ENCODE measurements at regions not wholly inside any gene's neighbourhood (a gene's known extent, or its start where the extent isn't known, plus 50 kb on each side); places are given as distances from the start of the nearest gene placed in this dataset.

- DNase-seq, result no peak
Measured at GRCh38 chr6:145374570-145374969, 360.8 kb downstream of the EPM2A start.

- no peak for DNase-seq
Measured at GRCh38 chr6:145375502-145375901, 359.8 kb downstream of the EPM2A start.

GRCh38 chr6:145380186-145380585 is 355.1 kb downstream of the EPM2A start:
- DNase-seq, result no peak

- DNase-seq, result no peak
Measured at GRCh38 chr6:145381941-145382340, 353.4 kb downstream of the EPM2A start.

DNA sequence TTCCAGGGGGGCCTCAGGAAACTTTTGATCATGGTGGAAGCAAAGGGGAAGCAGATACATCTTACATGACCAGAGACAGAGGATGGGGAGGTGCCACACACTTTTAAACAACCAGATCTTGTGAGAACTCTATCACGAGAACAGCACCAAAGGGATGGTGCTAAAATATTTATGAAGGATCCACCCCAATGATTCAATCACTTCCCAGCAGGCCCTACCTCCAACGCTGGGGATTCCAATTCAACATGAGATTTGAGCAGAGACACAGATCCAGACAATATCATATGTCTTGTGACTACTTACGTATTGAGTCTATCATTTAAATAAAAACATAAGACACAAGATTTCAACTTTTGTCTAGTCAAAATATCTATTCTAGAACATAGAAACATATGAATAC is 351.9 kb downstream of the EPM2A start:
- DNase-seq, result no peak

DNA sequence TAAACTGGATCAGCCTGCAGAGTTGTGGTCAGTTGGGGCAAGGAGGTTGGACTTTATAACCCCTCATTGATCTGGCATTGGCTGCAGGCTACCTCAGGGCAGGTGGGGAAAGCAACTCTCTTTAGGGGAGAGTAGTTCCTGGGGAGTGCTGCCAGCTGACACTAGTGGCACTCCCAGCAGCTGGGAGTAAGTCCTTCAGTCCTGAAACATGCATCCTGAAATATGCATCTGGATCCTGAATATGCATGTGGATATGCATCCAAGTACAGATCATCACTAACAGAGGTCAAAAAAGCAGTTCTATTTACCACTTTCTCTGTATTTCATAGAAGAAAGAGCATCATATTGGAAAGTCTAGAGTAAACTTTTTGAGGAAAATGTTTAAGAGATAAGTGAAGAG is 350.8 kb downstream of the EPM2A start:
- no peak for DNase-seq

DNA sequence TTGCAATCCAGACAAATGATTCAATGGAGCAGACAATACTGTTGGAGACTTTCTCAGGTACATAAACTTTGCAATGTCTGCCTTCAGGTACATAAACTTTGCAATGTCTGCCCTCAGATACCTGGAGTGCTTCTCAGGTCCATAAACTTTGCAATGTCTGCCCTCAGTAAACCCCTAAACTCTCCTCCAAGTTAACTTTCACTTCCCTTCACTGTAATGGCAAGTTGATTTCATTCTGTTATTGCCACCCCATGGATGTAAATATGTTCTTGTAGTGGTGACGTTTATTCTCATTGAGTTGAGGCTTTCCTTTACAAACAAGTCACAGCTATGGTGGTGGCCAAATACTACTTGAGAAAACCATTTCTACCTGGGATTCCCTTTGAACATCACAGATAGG is 338.8 kb downstream of the EPM2A start:
- DNase-seq, result no peak

GRCh38 chr6:145400508-145400907 is 334.8 kb downstream of the EPM2A start:
- no peak for DNase-seq

GRCh38 chr6:145405006-145405551 is 330.2 kb downstream of the EPM2A start:
- DNase-seq, result no peak

DNA sequence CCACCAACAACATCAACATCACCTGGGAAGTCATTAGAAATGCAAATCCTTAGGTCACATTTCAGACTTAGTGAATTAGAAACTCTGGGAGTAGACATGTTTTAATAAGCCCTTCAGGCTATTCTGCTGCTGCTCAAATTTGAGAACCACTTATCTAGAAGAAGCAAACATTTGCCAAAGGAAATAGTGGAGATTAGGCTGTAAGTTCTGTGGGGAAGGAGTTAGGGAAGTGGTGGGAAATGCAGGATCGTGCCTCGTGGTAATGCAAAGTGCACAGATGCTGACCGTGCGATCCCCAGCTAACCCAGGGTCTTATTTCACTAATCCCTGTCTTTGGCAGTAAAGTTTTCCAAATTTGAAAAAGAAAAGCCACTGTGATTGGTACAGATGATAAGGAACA is 328.5 kb downstream of the EPM2A start:
- no peak for DNase-seq

- no peak for DNase-seq
Measured at GRCh38 chr6:145415616-145416015, 319.7 kb downstream of the EPM2A start.

DNA sequence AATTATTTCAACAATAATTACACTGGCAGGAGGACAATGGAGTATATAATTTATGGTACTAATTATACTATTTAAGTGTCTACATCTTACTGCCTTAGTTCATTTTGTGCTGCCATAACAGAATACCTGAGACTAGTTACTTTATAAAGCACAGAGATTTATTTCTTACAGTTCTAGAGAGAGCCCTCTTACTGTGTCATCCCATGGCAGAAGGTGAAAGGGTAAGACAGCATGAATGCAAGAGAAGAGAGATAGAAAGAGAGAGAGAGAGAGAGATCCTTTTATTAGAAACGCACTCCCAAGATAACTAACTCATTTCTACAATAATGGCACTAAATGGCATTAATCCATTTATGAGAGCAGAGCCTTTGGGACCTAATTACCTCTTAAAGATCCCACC is 314.7 kb downstream of the EPM2A start:
- no peak for DNase-seq

DNA sequence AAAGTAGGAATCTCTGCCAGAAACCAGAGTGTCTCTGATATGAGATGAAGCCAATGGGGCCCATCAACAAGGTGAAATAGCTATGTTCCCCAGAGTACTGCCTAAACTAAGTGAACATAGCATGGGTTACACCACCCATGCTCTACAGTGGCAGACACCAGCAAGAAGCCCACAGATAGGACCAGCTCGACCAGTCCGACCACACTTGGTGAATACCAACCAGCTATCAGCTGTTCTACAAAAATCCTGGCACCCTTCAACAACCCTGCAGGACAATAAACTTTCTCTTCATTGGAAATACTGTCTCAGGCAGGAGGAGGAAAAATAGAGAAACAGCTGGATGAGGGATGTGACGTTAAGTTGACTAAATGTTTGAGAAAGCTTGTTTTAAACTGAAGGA is 311.4 kb downstream of the EPM2A start:
- DNase-seq, result no peak

- DNase-seq, result no peak
Measured at GRCh38 chr6:145427232-145427631, 308.1 kb downstream of the EPM2A start.

GRCh38 chr6:145428706-145429105 is 306.6 kb downstream of the EPM2A start:
- no peak for DNase-seq

- no peak for DNase-seq
Measured at GRCh38 chr6:145442110-145442509, 293.2 kb downstream of the EPM2A start.

DNA sequence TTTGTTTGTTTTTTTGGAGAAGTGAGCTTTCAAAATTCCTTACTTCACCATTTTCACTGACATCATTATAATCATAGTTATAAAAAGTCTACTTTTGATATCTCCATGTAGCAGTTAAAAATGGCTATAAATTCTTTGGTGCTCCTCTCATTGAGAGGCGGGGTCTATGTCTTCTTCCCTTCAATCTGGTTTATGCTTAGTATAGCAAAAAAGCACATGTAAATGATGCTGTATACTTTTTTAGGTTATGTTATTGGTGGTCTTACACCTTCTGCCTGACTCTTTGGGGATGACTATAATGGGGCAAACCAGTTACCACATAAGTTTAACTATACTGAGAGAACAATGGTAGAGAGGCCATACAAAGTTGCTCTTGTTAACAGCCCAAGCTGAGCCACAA is 289.6 kb downstream of the EPM2A start:
- DNase-seq, result no peak

- DNase-seq, result no peak
Measured at GRCh38 chr6:145451029-145451428, 284.3 kb downstream of the EPM2A start.

- no peak for DNase-seq
Measured at GRCh38 chr6:145453376-145453775, 281.9 kb downstream of the EPM2A start.

DNA sequence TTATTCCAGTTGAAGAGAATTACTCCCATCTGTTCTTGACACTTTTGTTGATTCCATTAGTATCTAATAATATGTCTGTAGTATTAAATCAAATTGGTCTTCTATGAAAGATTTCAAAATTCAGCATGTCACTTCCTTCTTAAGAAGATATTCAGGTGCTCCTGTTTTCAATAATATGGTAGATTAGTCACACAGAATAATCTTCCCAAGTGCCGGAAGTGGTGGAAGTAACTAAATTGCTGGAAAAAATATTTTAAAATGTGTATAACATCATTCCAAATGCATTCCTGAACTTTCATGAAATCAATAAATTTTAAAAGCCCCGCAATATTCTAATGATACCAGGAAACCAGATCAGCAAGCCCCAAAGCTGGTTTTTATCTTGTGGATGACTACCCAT is 281.3 kb downstream of the EPM2A start:
- DNase-seq, result no peak

DNA sequence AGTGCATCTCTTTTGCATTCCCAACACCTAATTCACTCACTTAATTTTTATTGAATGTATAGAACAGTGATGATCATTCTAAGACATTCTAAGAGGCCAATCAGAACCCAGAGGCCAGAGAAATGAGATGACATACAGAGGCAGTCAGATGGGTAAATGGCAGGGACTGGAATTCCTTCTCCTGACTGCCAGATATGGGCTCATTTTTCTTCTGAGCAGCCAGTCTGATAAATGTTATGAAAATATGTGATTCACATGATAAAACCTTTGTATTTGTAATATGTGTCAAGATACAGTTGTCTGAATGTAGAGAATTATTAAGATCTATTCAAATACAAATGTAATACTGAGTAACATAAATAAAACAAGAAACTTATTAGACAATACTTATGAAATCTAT is 277.8 kb downstream of the EPM2A start:
- no peak for DNase-seq

DNA sequence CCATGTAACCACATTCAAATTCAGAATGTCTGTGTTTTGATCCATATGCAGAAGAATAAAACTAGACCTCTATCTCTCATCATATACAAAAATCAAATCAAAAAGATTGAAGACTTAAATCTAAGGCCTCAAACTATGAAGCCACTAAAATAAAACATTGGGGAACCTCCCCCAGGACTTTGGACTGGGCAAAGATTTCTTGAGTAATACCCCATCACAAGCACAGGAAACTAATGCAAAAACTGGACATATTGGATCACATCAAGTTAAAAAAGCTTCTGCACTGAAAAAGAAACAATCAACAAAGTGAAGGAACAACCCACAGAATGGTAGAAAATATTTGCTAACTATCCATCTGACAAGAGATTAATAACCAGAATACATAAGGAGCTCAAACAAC is 266.8 kb downstream of the EPM2A start:
- no peak for DNase-seq

DNA sequence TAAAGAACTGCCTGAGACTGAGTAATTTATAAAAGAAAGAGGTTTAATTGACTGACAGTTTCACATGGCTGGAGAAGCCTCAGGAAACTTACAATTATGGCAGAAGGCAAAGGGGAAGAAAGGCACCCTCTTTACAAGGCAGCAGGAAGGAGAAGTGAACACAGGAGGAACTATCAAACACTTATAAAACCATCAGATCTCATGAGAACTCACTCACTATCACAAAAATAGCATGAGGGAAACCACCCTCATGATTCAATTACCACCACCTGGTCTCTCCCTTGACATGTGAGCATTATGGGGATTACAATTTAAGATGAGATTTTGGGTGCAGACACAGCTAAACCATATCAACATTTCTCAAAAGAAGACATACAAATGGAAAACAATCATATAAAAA is 266.3 kb downstream of the EPM2A start:
- DNase-seq, result no peak

DNA sequence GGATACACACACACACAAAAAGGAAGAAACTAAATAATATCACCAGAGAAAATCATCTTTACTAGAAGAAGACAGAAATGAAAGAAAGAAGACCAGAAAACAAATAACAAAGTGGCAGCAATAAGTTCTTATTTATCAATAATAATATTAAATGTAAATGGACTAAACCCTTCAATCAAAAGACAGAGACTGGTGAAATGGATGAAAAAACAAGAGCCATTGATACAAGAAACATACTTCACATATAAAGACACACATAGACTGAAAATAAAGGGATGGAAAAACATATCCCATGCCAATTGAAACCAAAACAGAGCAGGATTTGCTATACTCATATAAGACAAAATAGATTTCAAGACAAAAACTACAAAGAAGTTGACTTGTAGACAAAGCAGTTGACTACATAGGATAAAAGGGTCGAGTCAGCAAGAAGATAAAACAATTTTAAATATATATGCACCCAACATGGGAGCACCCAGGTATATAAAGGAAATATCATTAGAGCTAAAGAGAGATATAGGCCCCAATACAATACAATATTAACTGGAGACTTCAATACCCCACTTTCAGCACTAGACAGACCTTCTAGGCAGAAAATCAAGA is 259.4 kb downstream of the EPM2A start:
- no peak for DNase-seq

DNA sequence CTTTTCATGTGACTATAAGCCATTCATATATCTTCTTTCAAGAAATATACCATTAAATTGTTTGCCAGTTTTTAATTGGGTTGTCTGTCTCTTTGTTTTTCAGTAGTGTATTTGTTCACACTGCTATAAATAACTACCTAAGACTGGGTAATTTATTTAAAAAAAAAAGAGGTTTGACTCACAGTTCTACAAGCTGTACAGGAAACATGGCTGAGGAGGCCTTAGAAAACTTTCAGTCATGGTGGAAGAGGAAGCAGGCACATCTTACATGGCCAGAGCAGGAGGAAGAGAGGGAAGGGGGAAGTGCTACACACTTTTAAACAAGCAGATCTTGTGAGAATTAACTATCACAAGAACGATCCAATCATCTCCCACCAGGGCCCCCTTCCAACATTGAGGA is 255.3 kb downstream of the EPM2A start:
- DNase-seq, result no peak

Measured in activated CD4-positive, alpha-beta T cell treated with anti-CD3 and anti-CD28 coated beads, Interleukin-2, amount 50 U/mL, for 1 hour (primary cell).